ENCODE measurements at regions not wholly inside any gene's neighbourhood (a gene's known extent, or its start where the extent isn't known, plus 50 kb on each side); places are given as distances from the start of the nearest gene placed in this dataset.

GRCh38 chr9:99441829-99442228, 219.7 kb downstream of the SEC61B start:
- no peak for DNase-seq

GRCh38 chr9:99445371-99445891, 223.3 kb downstream of the SEC61B start:
- DNase-seq = no peak

- DNase-seq = no peak
Measured at GRCh38 chr9:99445920-99446319, 223.8 kb downstream of the SEC61B start.

GRCh38 chr9:99447951-99448350, 225.9 kb downstream of the SEC61B start:
- no peak for DNase-seq

- no peak for DNase-seq
Measured at GRCh38 chr9:99449726-99450125, 227.6 kb downstream of the SEC61B start.

- no peak for DNase-seq
Measured at GRCh38 chr9:99451112-99451606, 229.1 kb downstream of the SEC61B start.

GRCh38 chr9:99457406-99457805, 235.3 kb downstream of the SEC61B start:
- no peak for DNase-seq

- DNase-seq = no peak
Measured at GRCh38 chr9:99457981-99458380, 235.9 kb downstream of the SEC61B start.

- DNase-seq = no peak
Measured at GRCh38 chr9:99459919-99460318, 237.8 kb downstream of the SEC61B start.

- no peak for DNase-seq
Measured at GRCh38 chr9:99463131-99463530, 241.0 kb downstream of the SEC61B start.

- no peak for DNase-seq
Measured at GRCh38 chr9:99464568-99464967, 242.5 kb downstream of the SEC61B start.

- no peak for DNase-seq
Measured at GRCh38 chr9:99465231-99465907, 243.3 kb downstream of the SEC61B start.

GRCh38 chr9:99466104-99466503, 244.0 kb downstream of the SEC61B start:
- no peak for DNase-seq

GRCh38 chr9:99466781-99467180, 244.7 kb downstream of the SEC61B start:
- no peak for DNase-seq

GRCh38 chr9:99471033-99471432, 249.0 kb downstream of the SEC61B start:
- no peak for DNase-seq

- DNase-seq = no peak
Measured at GRCh38 chr9:99472240-99472915, 250.3 kb downstream of the SEC61B start.

GRCh38 chr9:99472916-99473245, 250.8 kb downstream of the SEC61B start:
- no peak for DNase-seq

GRCh38 chr9:99474186-99474585, 252.1 kb downstream of the SEC61B start:
- no peak for DNase-seq

- DNase-seq = no peak
Measured at GRCh38 chr9:99475401-99476065, 253.5 kb downstream of the SEC61B start.

- DNase-seq = no peak
Measured at GRCh38 chr9:99478469-99479027, 256.5 kb downstream of the SEC61B start.

GRCh38 chr9:99479929-99480328, 257.8 kb downstream of the SEC61B start:
- no peak for DNase-seq

- no peak for DNase-seq
Measured at GRCh38 chr9:99485459-99485858, 263.4 kb downstream of the SEC61B start.

- DNase-seq = no peak
Measured at GRCh38 chr9:99486684-99487083, 264.6 kb downstream of the SEC61B start.

All from activated T-cell treated with anti-CD3 and anti-CD28 coated beads for 4 hours (primary cell).